ENCODE measurements at regions not wholly inside any gene's neighbourhood (a gene's known extent, or its start where the extent isn't known, plus 50 kb on each side); places are given as distances from the start of the nearest gene placed in this dataset.

DNA sequence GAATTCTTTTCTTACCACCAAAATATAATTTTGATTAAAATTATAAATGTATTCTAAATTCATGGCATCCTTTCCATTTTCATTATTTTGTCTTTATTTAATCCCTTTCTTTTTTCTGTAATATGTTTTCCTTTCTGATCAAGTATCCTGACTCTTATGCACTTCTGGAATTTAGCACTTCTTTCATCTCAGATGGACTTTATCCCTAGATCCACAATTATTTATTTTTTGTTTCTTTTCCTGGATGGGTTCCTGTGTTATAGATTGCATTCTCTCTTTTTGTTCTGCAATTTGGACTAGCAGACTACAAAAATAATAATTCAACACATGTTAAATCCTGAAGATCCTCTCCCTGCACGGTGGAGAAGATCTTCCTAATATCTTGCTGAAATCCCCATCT lies 76.9 kb upstream of the CDIN1 start (continued):
- TF ChIP-seq USF2 (CRISPR knock-in tag; IDR thresholded peaks at IDR 0.05): no peak

- Histone ChIP-seq H3K27me3 (ENCODE audit: control insufficient read depth in 2 of 2, insufficient read depth in 2 of 2, low read length in 2 of 2) (no peaks in the 10 kb centered on the region), H3K79me2 (ENCODE audit: control insufficient read depth, insufficient read depth, low read length) (no peaks in the 10 kb centered on the region), H3K9ac (ENCODE audit: insufficient read depth in 1 of 2, low read depth in 2 of 2, low read length in 2 of 2) (no peak overlapping the region), H2AFZ (ENCODE audit: low read depth, low read length) (no peak overlapping the region), H4K20me1 (replicated peaks; ENCODE audit: control insufficient read depth, insufficient read depth, low read length) (no peaks in the 10 kb centered on the region), H3K9me1 (ENCODE audit: control insufficient read depth, insufficient read depth, low read length) (no peaks in the 10 kb centered on the region), H3K36me3 (ENCODE audit: control insufficient read depth, insufficient read depth, low read length) (no peaks in the 10 kb centered on the region), H3K4me3 (no peak overlapping the region), H3K27ac (ENCODE audit: extremely low read depth, low read depth, low read length) (no peak overlapping the region), H3K4me2 (ENCODE audit: insufficient read depth, low read length) (no peak overlapping the region), H3K9me3 (replicated peaks; ENCODE audit: control insufficient read depth, insufficient read depth, low read depth, low read length) (no peaks in the 10 kb centered on the region), H3K4me1 (replicated peaks in 1 of 2; ENCODE audit: control insufficient read depth in 2 of 2, insufficient read depth in 2 of 2, low read length in 2 of 2) (no peaks in the 10 kb centered on the region)
- TF ChIP-seq ZNF175 (CRISPR knock-in tag; IDR thresholded peaks at IDR 0.05; ENCODE audit: low read depth) (no peak), SIN3B (IDR thresholded peaks at IDR 0.05; ENCODE audit: low read depth) (no peak), HES1 (IDR thresholded peaks at IDR 0.05; ENCODE audit: low read depth) (no peak), KAT2B (IDR thresholded peaks at IDR 0.05; ENCODE audit: low read depth, low read length) (no peak), ZSCAN32 (CRISPR knock-in tag; IDR thresholded peaks at IDR 0.05) (no peak), ZNF644 (tag; IDR thresholded peaks at IDR 0.05; ENCODE audit: low read depth) (no peak), OTX1 (CRISPR knock-in tag; IDR thresholded peaks at IDR 0.05) (no peak), BMI1 (IDR thresholded peaks at IDR 0.05; ENCODE audit: low read length) (no peak), ZFP1 (CRISPR knock-in tag; IDR thresholded peaks at IDR 0.05) (no peak), NUFIP1 (IDR thresholded peaks at IDR 0.05; ENCODE audit: partially characterized antibody) (no peak), GABPB1 (CRISPR knock-in tag; IDR thresholded peaks at IDR 0.05) (no peak), CCAR2 (IDR thresholded peaks at IDR 0.05; ENCODE audit: low read depth, low read length) (no peak), ZBTB34 (CRISPR knock-in tag; IDR thresholded peaks at IDR 0.05) (no peak), CHD1 (IDR thresholded peaks at IDR 0.05; ENCODE audit: low read length) (no peak)
- DNase-seq (ENCODE audit: extremely low read depth in 1 of 4, low spot score in 3 of 4) (no peak), ATAC-seq (no peak), FAIRE-seq (no peak)
- CTCF ChIA-PET (ENCODE audit: low intra/inter-chr PET ratio): no interaction called here
- in situ Hi-C loops (cut with MboI) (loop anchor here (25.0 kb wide), 1 partner anchor 1380 kb away; no protein-coding TSS in a partner anchor), intact Hi-C loops (cut with micrococcal nuclease) (loop anchor here (10.0 kb wide), 2 partner anchors 378 to 1378 kb away; no protein-coding TSS in a partner anchor)
- 26% methylated on average over 3 of the region's 3 CpGs for WGBS (ENCODE audit: insufficient coverage, low coverage, missing lambda C conversion rate)
- BruUV-seq (replicated peaks): no TSS peak
- POLR2A ChIA-PET: no interaction called here
These were observed 72.6 kb upstream of the CDIN1 start for GRCh38 chr15:36506733-36507356.
